H1 (cell line): ENCODE measurements at regions not wholly inside any gene's neighbourhood (a gene's known extent, or its start where the extent isn't known, plus 50 kb on each side); places are given as distances from the start of the nearest gene placed in this dataset.
A peak's percentile ranks its signal among the peaks of the same experiment; 100 is the strongest.

Experiments
- CTCF ChIA-PET: fragments of 300-600 bp; sonication (Branson Sonifier 250); formaldehyde crosslinking; loops from one replicate; lab custom pipeline; 2021; ENCODE audit not compliant: partially characterized antibody; lab: Charles Lee
- POLR2A ChIA-PET: fragments of 300-600 bp; sonication (Branson Sonifier 250); formaldehyde crosslinking; loops from one replicate; lab custom pipeline; 2021; ENCODE audit warnings: inconsistent platforms; ENCODE audit not compliant: partially characterized antibody; lab: Charles Lee
- DNase-seq, 2 experiments: peaks; one replicate each; pipeline versions ENCODE4 v3.0.0 to v3.0.0-alpha.2; 2010 to 2022; ENCODE audit warnings: low spot score in 2 of 2, low read depth in 1 of 2, mixed read lengths in 1 of 2
- FAIRE-seq: peaks from 2 replicates; lab custom pipeline; 2011; peaks lifted over from hg19 to GRCh38; lab: Jason Lieb, UNC
- H2AFZ ChIP-seq: 2 replicates; pipeline ENCODE4 v1.8.1; 2012; ENCODE audit warnings: low read length, inconsistent platforms
- H2AK5ac ChIP-seq: 2 replicates; pipeline ENCODE4 v1.6.1; 2013; ENCODE audit warnings: low read depth, low read length
- H2BK120ac ChIP-seq: replicated peaks from 2 replicates; pipeline ENCODE3; 2013; ENCODE audit warnings: low read depth, low read length, inconsistent platforms
- H2BK12ac ChIP-seq: 2 replicates; pipeline ENCODE4 v1.6.1; 2013; ENCODE audit warnings: low read depth, low read length
- H2BK15ac ChIP-seq: 2 replicates; pipeline ENCODE4 v1.6.1; 2013; ENCODE audit warnings: low read length
- H2BK20ac ChIP-seq: 2 replicates; pipeline ENCODE4 v1.6.1; 2013; ENCODE audit warnings: low read length
- H2BK5ac ChIP-seq: 2 replicates; pipeline ENCODE4 v1.6.1; 2013; ENCODE audit warnings: low read depth, low read length
- H3K14ac ChIP-seq: 2 replicates; pipeline ENCODE4 v1.6.1; 2013; ENCODE audit warnings: inconsistent platforms; ENCODE audit not compliant: insufficient read length
- H3K18ac ChIP-seq: 2 replicates; pipeline ENCODE4 v1.6.1; 2013; ENCODE audit warnings: low read length; ENCODE audit errors: extremely low read depth
- H3K23ac ChIP-seq: 2 replicates; pipeline ENCODE4 v1.6.1; 2013; ENCODE audit warnings: inconsistent platforms; ENCODE audit not compliant: insufficient read length
- H3K23me2 ChIP-seq: 2 replicates; pipeline ENCODE4 v1.6.1; 2013; ENCODE audit warnings: low read depth, low read length
- H3K27ac ChIP-seq: 2 replicates; pipeline ENCODE4 v1.6.1; 2011; ENCODE audit warnings: low read depth, low read length, inconsistent platforms
- H3K27me3 ChIP-seq, 4 experiments: replicated peaks in 1 of 4; 1 replicate in 1 of 4; 2 replicates in 3 of 4; pipeline versions ENCODE4 v1.6.1 to v1.8.1; 2011 to 2013; ENCODE audit warnings: low read length in 3 of 4, mild to moderate bottlenecking in 3 of 4, inconsistent platforms in 2 of 4, mixed read lengths in 2 of 4, moderate library complexity in 1 of 4; ENCODE audit not compliant: control insufficient read depth in 3 of 4, insufficient read depth in 3 of 4; ENCODE audit errors: extremely low read depth in 1 of 4
- H3K36me3 ChIP-seq, 4 experiments: 2 replicates each; pipeline versions ENCODE4 v1.6.1 to v1.8.1; 2011 to 2013; ENCODE audit warnings: mild to moderate bottlenecking in 4 of 4, low read length in 3 of 4, moderate library complexity in 2 of 4, control low read depth in 1 of 4, inconsistent platforms in 1 of 4; ENCODE audit not compliant: insufficient read depth in 4 of 4, control insufficient read depth in 2 of 4
- H3K4ac ChIP-seq: replicated peaks from 2 replicates; pipeline ENCODE3; 2013; ENCODE audit warnings: low read length, low read depth, mixed read lengths, inconsistent platforms; ENCODE audit not compliant: insufficient read length
- H3K4me1 ChIP-seq, 4 experiments: replicated peaks in 1 of 4; 1 replicate in 1 of 4; 2 replicates in 3 of 4; pipeline versions ENCODE4 v1.6.1 to v1.8.1; 2011 to 2013; ENCODE audit warnings: low read length in 3 of 4, inconsistent platforms in 2 of 4, mixed read lengths in 1 of 4; ENCODE audit not compliant: insufficient read depth in 4 of 4, control insufficient read depth in 3 of 4
- H3K4me2 ChIP-seq, 2 experiments: 2 replicates each; pipeline versions ENCODE4 v1.6.1 to v1.8.1; 2011 to 2013; ENCODE audit warnings: low read depth in 2 of 2, low read length in 2 of 2, control low read depth in 1 of 2, inconsistent platforms in 1 of 2, mild to moderate bottlenecking in 1 of 2; ENCODE audit not compliant: insufficient read depth in 1 of 2
- H3K4me3 ChIP-seq, 4 experiments: fragments of 200-600, 300-600 bp in 1 of 4; sonication (generic), shearing (Covaris generic), sonication (Bioruptor Twin) in 1 of 4; 2 replicates each; pipeline versions ENCODE4 v1.5.1 to v1.8.1; 2011 to 2016; ENCODE audit warnings: low read length in 4 of 4, low read depth in 3 of 4, control low read depth in 2 of 4, inconsistent platforms in 2 of 4, mild to moderate bottlenecking in 2 of 4, mixed read lengths in 1 of 4, moderate library complexity in 1 of 4; ENCODE audit not compliant: insufficient read depth in 2 of 4; ENCODE audit errors: extremely low read depth in 1 of 4
- H3K56ac ChIP-seq: replicated peaks from 2 replicates; pipeline ENCODE3; 2013; ENCODE audit warnings: low read depth, mild to moderate bottlenecking, mixed read lengths, low read length, inconsistent platforms; ENCODE audit not compliant: insufficient read length
- H3K79me1 ChIP-seq: 2 replicates; pipeline ENCODE4 v1.6.1; 2013; ENCODE audit warnings: low read depth, low read length, control low read depth
- H3K79me2 ChIP-seq, 2 experiments: 2 replicates each; pipeline versions ENCODE4 v1.6.1 to v1.8.1; 2012 to 2013; ENCODE audit warnings: low read length in 2 of 2, mild to moderate bottlenecking in 2 of 2, inconsistent platforms in 1 of 2; ENCODE audit not compliant: insufficient read depth in 2 of 2, control insufficient read depth in 1 of 2
- H3K9ac ChIP-seq, 4 experiments: replicated peaks in 1 of 4; 1 replicate in 1 of 4; 2 replicates in 3 of 4; pipeline versions ENCODE4 v1.6.1 to v1.8.1; 2011 to 2013; ENCODE audit warnings: low read depth in 3 of 4, low read length in 3 of 4, control low read depth in 2 of 4, mild to moderate bottlenecking in 2 of 4, moderate library complexity in 2 of 4, inconsistent platforms in 1 of 4; ENCODE audit errors: extremely low read depth in 1 of 4
- H3K9me3 ChIP-seq, 2 experiments: 2 replicates each; pipeline versions ENCODE4 v1.6.1 to v1.8.1; 2012 to 2013; ENCODE audit warnings: mild to moderate bottlenecking in 2 of 2, moderate library complexity in 2 of 2, control low read depth in 1 of 2, inconsistent platforms in 1 of 2, low read depth in 1 of 2, low read length in 1 of 2, mixed read lengths in 1 of 2; ENCODE audit not compliant: insufficient read depth in 2 of 2
- H4K20me1 ChIP-seq, 2 experiments: replicated peaks in 1 of 2; 2 replicates each; pipeline versions ENCODE3 to v1.8.1; 2011 to 2013; ENCODE audit warnings: inconsistent platforms in 2 of 2, low read length in 2 of 2, mild to moderate bottlenecking in 1 of 2; ENCODE audit not compliant: insufficient read depth in 2 of 2, control insufficient read depth in 1 of 2
- H4K5ac ChIP-seq: 2 replicates; pipeline ENCODE4 v1.6.1; 2013; ENCODE audit warnings: low read length, low read depth, mixed read lengths, inconsistent platforms; ENCODE audit not compliant: insufficient read length
- H4K8ac ChIP-seq: 2 replicates; pipeline ENCODE4 v1.8.0; 2013; ENCODE audit warnings: mild to moderate bottlenecking, moderate library complexity, low read length, inconsistent platforms; ENCODE audit not compliant: insufficient read depth; ENCODE audit errors: extremely low read depth
- H4K91ac ChIP-seq: replicated peaks from 2 replicates; pipeline ENCODE3; 2013; ENCODE audit warnings: low read length, mixed read lengths, inconsistent platforms; ENCODE audit not compliant: insufficient read length
- ASH2L ChIP-seq: fragments of 200-600, 300-600 bp; sonication (generic); IDR thresholded peaks from one replicate; pipeline ENCODE4 v1.7.1; 2017; ENCODE audit warnings: low read length
- CBX5 ChIP-seq: fragments of 300-800, 300-1000 bp; sonication (generic); IDR thresholded peaks from 2 replicates; pipeline ENCODE4 v1.7.1; 2016; ENCODE audit warnings: antibody characterized with exemption, low read length, low read depth
- RBBP5 ChIP-seq: IDR thresholded peaks from 2 replicates; pipeline ENCODE4 v1.7.1; 2012; ENCODE audit warnings: low read depth, mild to moderate bottlenecking, inconsistent platforms, low read length, moderate library complexity, borderline replicate concordance
- WGBS, 2 experiments: shearing (Covaris generic) in 1 of 2; methylation state at CpG; one replicate each; pipeline versions ENCODE4 v1.1.6 to v1.1.7; 2013 to 2015; ENCODE audit warnings: low lambda C conversion rate in 2 of 2, mixed read lengths in 2 of 2, inconsistent platforms in 1 of 2, low coverage in 1 of 2, missing lambda C conversion rate in 1 of 2; ENCODE audit not compliant: insufficient replicate concordance in 2 of 2, insufficient coverage in 1 of 2, insufficient read length in 1 of 2; ENCODE audit errors: extremely low coverage in 1 of 2, missing lambda C conversion rate in 1 of 2; 5-methylcytosine and 5-hydroxymethylcytosine counted together
- TF ChIP-seq, protein P1 (sequence below): IDR thresholded peaks from 2 replicates; pipeline ENCODE4 v1.6.1; 2012; ENCODE audit warnings: inconsistent platforms

DNA sequence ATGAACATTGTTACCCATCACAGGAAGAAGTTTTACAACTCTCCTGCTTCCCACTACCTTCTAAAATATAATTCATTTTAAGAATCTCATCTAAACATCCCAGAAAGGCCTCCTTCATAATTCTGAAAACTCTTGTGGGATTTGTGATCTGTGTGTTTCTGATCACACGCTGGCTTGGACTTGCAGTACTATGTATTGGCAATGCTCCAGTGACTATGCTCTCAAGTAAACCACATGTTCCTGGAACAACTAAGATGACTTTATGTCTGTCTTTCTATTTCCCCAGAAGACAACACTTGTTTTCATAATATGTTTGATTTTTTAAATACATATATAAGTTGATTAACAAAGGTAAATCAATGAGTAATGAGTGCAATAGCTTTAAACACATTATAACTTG, 376.6 kb upstream of the NETO1 start:
- H4K5ac ChIP-seq = no peak overlapping the region
- ChIA-PET POLR2A (no interaction called here), CTCF (no interaction called here)
- TF ChIP-seq ASH2L (no peak), RBBP5 (no peak), CBX5 (no peak)
- TF ChIP-seq, protein P1, sequence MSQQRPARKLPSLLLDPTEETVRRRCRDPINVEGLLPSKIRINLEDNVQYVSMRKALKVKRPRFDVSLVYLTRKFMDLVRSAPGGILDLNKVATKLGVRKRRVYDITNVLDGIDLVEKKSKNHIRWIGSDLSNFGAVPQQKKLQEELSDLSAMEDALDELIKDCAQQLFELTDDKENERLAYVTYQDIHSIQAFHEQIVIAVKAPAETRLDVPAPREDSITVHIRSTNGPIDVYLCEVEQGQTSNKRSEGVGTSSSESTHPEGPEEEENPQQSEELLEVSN = no peak
- no peak overlapping the region for H2AK5ac ChIP-seq
- WGBS, 2 experiments = 89% methylated on average over 1 of the region's 1 CpG; no CpG with 5 or more reads in 1 of the 2 experiments
- no peak overlapping the region for H3K56ac ChIP-seq
- FAIRE-seq (no peak), DNase-seq (no peak)
- peaks cover 0 to 6% of the 10 kb centered on the region in 2 experiments; a peak in 2 of 4 replicates for H3K9me3 ChIP-seq
- H3K14ac ChIP-seq = no peak overlapping the region
- H2AFZ ChIP-seq = no peak overlapping the region
- H3K79me1 ChIP-seq = no peaks in the 10 kb centered on the region
- H3K4me2 ChIP-seq = no peak overlapping the region
- H4K8ac ChIP-seq = no peak overlapping the region
- H3K4me3 ChIP-seq = no peak overlapping the region
- H3K27ac ChIP-seq = no peak overlapping the region
- no peak overlapping the region for H2BK5ac ChIP-seq
- H4K91ac ChIP-seq = peak overlapping the region; percentile 73
- no peaks in the 10 kb centered on the region for H3K79me2 ChIP-seq
- H3K23ac ChIP-seq = no peak overlapping the region
- H2BK20ac ChIP-seq = no peak overlapping the region
- H3K27me3 ChIP-seq = no peaks in the 10 kb centered on the region
- H3K18ac ChIP-seq = no peak overlapping the region
- H2BK120ac ChIP-seq = peak overlapping the region; percentile 21
- H3K4me1 ChIP-seq = peaks cover 0 to 4% (median 2%) of the 10 kb centered on the region in 4 experiments; a peak in 2 of 7 replicates
- no peaks in the 10 kb centered on the region for H4K20me1 ChIP-seq
- no peak overlapping the region for H3K4ac ChIP-seq
- no peak overlapping the region; the same call in 1 of the 2 replicates for H2BK12ac ChIP-seq
- no peak overlapping the region for H3K9ac ChIP-seq
- H3K36me3 ChIP-seq = no peaks in the 10 kb centered on the region
- no peak overlapping the region for H2BK15ac ChIP-seq
- no peaks in the 10 kb centered on the region; the same call in 1 of the 2 replicates for H3K23me2 ChIP-seq
